ENCODE measurements at regions not wholly inside any gene's neighbourhood (a gene's known extent, or its start where the extent isn't known, plus 50 kb on each side); places are given as distances from the start of the nearest gene placed in this dataset.
A peak's percentile ranks its signal among the peaks of the same experiment; 100 is the strongest.
"Not testable (repeated sequence)": the region's sequence is repeated elsewhere in the genome, so short reads cannot be mapped to it uniquely, and the experiment has no call there.

DNA sequence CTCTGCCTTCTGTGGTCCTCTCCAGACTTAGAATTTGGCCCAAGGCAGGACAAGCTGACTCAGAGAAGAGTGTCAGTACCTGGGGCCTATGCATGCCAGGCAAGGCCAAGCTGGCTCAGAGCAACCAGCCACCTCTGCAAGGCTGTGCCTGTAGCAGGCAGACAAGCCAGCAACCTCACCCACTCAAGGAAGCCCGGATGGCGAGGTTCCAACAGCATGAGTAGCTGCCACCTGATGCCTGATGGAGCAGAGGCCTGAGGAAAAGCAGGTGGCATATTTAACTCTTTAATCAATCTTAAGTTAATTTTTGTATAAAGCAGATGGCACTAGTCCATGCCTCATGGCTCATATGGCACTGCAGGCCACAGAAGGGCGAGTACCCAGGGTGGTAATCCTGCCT is 3595.8 kb upstream of the OR11H1 start:
- 55 to 82% (median 71%) methylated on average over 2 of the region's 3 CpGs; no CpG with 5 or more reads in 1 of the 5 donors for WGBS, 5 donors
- H3K4me3 ChIP-seq; H3K27me3 ChIP-seq; H3K9me3 ChIP-seq; H3K36me3 ChIP-seq; H3K27ac ChIP-seq; DNase-seq; intact Hi-C loops (cut with DNase I; ENCODE audit: low total_unique reads); H3K4me1 ChIP-seq: not testable (repeated sequence)

GRCh38 chr22:11967915-11968616 is 3559.9 kb upstream of the OR11H1 start:
- H3K27ac ChIP-seq; intact Hi-C loops (cut with DNase I; ENCODE audit: low total_unique reads); H3K9me3 ChIP-seq; H3K36me3 ChIP-seq; H3K27me3 ChIP-seq; DNase-seq; H3K4me3 ChIP-seq; H3K4me1 ChIP-seq: not testable (repeated sequence)
- WGBS, 5 donors: 33 to 83% (median 81%) methylated on average over 2 to 11 of the region's 11 CpGs

DNA sequence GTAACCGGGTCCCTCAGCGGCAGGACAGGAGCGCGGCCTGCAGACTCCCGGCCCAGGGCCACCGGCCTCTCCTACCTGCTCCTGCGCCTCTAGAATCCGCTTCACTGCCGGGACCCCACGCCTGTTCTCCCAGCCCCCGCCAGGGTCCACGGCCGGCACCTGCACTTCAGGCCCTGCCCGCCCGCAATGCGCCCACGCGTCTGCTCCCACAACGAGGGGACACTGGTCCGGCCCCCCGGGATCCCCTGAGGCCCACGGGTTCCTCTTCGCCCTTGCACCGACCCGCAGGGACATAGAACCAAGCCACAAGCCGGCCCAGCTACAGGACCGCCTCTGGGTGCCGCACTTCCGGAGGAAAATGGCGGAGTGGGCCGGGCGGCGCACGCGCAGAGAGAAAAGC is 3554.1 kb upstream of the OR11H1 start:
- DNase-seq; intact Hi-C loops (cut with DNase I; ENCODE audit: low total_unique reads): not testable (repeated sequence)
- 52 to 66% (median 62%) methylated on average over 10 to 35 of the region's 35 CpGs for WGBS, 5 donors

More for the DNA sequence above, 3554.1 kb upstream of the OR11H1 start:
- H3K9me3 ChIP-seq, H3K4me1 ChIP-seq, H3K36me3 ChIP-seq, H3K27me3 ChIP-seq, H3K27ac ChIP-seq: not testable (repeated sequence)
- peak overlapping the region in 1 of 4 donors; percentile 19 for H3K4me3 ChIP-seq
